HG03521 (cell line): ENCODE measurements at regions not wholly inside any gene's neighbourhood (a gene's known extent, or its start where the extent isn't known, plus 50 kb on each side); places are given as distances from the start of the nearest gene placed in this dataset.

Experiments
- ATAC-seq: cut with Tn5 transposase; IDR thresholded peaks from one replicate; pipeline ENCODE4 v1.9.1; 2021; ENCODE audit warnings: mild to moderate bottlenecking, moderate library complexity; ENCODE audit not compliant: unreplicated experiment

DNA sequence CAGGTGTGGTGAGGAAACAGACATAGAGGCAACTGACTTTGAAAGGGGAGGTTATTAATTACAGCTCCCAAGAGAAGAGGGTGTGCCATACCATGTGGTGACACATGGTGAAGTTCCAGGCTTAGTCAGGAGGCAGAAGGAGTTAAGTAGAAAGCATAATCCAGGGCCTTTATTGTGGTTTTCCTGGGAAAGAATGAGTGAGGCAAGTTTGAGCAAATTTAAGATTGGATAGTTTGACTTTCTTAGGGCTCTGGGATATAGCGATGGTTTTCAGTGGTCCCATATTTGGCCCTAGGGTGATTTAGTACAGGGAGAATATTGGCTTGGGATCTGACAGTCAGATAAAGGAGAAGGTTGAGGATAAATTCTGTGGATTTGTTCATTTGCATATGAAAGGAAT, 495.9 kb upstream of the FSTL5 start:
- no peak for ATAC-seq

GRCh38 chr4:162657966-162658365, 494.2 kb upstream of the FSTL5 start:
- no peak for ATAC-seq

GRCh38 chr4:162650166-162650565, 486.4 kb upstream of the FSTL5 start:
- ATAC-seq: no peak

- ATAC-seq: no peak
Observed at GRCh38 chr4:162645381-162645780, 481.6 kb upstream of the FSTL5 start.

DNA sequence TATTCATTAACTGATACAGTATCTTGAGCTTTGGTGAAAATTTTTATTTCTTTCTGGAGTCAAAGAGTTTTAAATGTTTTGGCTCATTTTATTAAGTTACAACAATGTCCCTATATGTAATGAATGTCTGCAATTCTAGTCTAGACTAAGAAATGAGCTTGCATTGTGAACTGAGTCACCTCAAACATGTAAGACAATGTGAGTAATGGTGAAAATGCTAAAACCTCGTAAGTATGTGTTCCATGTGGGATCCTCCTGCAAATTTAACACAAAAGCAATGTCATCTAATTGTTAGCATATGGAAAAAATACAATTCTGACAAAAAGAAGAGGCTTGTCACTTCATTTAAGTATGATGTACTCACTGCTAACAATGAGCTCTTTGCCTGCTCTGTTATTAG, 480.5 kb upstream of the FSTL5 start:
- ATAC-seq: no peak

DNA sequence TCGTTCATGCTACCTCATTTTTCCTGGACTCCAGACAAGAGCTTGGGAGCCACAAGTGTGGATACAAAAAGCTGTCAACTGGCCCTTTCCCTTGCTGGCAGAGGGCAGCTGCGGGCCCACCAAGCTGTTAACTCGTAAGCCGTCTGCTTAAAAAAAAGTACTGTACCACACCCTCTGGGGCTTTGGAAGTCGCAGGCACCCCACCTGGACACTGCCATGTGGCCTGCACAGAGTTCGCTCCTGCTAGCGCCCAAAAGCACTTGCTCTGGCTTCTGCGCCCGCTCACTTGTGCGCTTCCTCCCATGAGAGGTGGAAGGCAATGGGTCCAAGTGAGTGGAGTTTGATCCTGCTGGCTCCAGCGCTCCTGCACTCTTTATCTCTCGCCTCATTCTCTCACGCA, 476.4 kb upstream of the FSTL5 start:
- no peak for ATAC-seq

GRCh38 chr4:162634390-162634789, 470.6 kb upstream of the FSTL5 start:
- ATAC-seq: no peak

GRCh38 chr4:162622664-162623063, 458.9 kb upstream of the FSTL5 start:
- ATAC-seq: no peak

DNA sequence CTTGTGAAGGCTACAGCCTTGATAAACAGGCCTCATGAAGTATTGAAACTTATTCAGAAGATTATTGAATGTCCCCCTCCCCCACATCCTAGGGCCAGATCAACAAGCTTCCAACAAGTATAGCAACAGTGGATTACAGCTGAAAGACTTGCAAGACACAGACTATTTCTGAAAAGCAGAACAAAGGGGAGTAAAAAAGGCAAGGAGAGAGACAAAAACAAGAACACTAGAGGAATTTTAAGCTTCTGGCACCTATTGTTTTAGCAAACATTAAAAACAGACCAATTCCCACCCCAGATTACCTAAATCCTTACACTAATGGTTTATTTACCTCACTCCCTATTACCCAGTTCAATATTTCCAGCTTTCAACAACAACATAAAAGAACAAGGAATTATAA, 446.3 kb upstream of the FSTL5 start:
- no peak for ATAC-seq

DNA sequence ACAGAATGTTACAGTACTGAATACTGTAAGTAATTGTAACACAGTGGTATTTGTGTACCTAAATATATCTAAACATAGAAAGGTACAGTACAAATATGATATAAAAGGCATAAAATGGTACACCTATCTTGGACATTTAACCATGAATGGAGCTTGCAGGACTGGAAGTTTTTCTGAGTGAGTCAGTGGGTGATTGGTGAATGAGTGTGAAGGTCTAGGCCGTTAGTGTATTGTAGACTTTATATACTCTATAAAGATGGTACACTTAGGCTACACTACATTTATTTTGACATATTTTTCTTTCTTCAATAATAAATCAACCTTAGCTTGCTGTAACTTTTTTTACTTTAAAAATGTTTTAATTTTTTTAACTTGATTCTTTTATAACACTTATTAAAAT, 422.5 kb upstream of the FSTL5 start:
- no peak for ATAC-seq

GRCh38 chr4:162582180-162582579, 418.4 kb upstream of the FSTL5 start:
- ATAC-seq: no peak

GRCh38 chr4:162565730-162566129, 401.9 kb upstream of the FSTL5 start:
- no peak for ATAC-seq

DNA sequence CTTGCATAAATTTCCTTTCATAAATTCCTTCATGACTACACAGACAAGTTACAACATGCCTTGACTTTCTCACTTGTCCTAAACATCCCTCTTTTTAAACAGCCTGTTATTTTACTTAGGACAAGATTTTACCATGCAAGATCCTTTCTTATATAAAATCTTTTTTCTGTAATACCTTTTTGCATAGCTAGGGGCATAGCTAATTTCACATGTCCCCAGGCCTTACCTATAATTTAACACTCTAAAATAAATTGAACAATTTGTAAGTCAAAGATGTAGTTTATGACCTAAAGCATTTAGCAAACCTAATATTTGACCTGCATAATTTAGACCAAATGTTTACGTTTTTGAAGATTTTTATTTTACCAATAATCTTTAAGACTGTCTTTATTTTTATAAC, 396.3 kb upstream of the FSTL5 start:
- ATAC-seq: no peak

- no peak for ATAC-seq
Observed at GRCh38 chr4:162557516-162558106, 393.8 kb upstream of the FSTL5 start.

- no peak for ATAC-seq
Observed at GRCh38 chr4:162535121-162535520, 371.3 kb upstream of the FSTL5 start.

DNA sequence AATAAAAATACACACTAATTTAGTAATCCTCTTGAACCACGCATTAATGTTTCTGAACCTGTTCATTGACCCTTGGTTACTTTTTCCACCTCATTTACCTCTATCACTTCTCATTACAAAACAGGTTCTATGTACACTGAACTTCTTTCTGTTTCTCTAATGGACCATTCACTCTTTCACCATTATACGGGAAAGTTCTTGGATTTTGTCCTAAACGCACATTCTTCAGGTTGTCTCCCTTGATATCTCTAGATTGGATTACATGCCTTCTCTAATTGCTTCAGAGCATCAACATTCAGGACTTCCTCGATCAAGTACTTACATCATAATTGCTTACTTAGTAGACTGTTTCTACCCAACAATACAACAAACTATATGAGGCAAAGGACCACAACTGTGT, 359.4 kb upstream of the FSTL5 start:
- ATAC-seq: no peak

- ATAC-seq: no peak
Observed at GRCh38 chr4:162522724-162523123, 358.9 kb upstream of the FSTL5 start.

DNA sequence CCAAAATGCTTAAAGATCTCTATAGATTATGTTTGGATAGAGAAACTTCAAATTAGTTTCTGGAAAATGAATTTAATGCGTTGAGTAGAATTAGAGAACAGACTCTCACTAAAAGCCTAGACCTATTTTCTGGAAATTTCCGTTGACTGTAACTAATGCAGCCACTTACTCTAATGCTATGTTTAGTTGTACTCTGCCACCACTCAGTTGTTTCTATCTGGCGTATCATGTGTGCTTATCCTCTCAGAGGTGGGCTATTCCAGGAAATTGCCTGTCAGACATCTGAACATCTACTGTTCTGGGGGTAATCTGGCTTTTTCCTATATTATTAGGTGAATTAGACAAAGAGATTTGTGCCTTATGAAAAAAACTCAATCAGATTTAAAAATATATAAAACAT, 347.1 kb upstream of the FSTL5 start:
- no peak for ATAC-seq

DNA sequence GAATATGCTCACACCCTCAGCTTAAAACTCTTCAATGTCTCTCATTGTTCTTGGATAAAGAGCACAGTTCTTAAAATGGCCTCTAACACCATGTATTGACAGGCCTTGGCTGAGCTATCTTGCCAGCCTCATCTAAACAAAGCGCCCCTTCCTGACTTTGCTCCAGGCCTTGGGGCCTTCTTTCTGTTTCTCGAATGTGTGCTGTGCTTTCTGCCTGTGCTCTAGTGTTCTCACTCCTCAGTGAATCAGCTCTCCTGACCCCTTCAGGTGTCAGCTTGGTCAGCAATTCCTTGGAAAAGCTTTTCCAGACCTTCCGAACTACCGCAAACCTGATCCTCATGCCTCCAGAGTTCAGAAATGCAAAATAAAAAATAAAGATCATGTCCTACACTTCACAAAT, 346.3 kb upstream of the FSTL5 start:
- ATAC-seq: no peak

DNA sequence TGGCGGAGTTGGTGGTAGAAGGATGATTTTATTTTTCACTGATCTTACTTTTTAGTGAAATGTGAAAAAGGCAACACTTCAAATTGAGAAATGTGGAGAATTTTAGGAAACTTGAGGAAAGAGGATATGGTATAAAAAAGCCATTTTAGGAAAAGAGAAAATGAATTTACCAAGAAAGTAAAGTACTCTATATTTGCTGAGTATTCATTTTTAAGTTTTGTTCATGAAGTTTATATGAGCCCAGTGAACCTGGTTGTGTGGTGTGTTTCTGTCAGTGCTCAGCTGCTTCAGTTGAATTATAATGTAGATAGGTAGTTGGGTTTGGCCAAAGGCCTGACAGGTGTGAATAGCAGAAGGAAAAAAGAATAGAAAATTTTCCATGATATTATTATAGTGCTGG, 345.5 kb upstream of the FSTL5 start:
- no peak for ATAC-seq

DNA sequence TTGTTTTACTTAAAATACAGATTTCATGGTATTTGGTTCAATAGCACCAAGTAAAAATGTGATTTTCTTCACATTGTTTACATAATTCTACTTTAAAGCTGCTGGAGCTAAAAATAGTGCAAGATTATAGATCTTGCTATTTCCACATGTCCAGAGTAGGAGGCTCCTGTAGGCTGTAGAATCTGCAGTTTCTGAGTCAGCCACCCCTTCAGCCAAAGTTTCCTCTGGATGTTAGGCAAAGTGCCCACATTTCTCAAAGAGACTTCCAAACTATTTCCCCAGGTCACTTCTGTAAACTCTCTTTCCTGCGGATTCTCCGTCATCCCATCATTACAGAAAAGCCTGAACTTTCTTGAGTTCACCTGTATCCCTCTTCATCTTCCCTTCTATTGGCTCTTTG, 342.5 kb upstream of the FSTL5 start:
- no peak for ATAC-seq

GRCh38 chr4:162503868-162504267, 340.1 kb upstream of the FSTL5 start:
- no peak for ATAC-seq

DNA sequence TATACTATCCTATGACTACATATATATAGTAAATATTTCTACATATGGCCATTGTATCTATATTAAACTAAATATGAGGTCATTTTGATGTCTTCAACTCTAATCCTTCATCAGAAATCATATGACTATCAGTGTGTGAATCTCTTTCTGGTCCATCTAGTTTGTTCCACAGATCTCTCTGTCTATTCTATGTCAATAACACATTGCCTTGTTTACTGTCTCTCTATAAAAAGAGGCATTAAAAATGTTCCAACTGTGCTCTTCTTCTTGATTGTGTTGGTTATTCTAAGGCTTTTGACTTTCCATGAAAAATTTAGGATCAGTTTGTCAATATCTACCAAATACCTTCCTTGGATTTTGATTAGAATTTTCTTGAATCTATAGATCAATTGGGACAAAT, 338.3 kb upstream of the FSTL5 start:
- no peak for ATAC-seq

GRCh38 chr4:162499478-162499877, 335.7 kb upstream of the FSTL5 start:
- no peak for ATAC-seq
